ELF-1 (cell line): ENCODE measurements at regions not wholly inside any gene's neighbourhood (a gene's known extent, or its start where the extent isn't known, plus 50 kb on each side); places are given as distances from the start of the nearest gene placed in this dataset.

ENCODE experiments used
- DNase-seq: peaks from one replicate; pipeline ENCODE4 v3.0.0-alpha.2; 2016; ENCODE audit warnings: low read depth, low spot score

DNA sequence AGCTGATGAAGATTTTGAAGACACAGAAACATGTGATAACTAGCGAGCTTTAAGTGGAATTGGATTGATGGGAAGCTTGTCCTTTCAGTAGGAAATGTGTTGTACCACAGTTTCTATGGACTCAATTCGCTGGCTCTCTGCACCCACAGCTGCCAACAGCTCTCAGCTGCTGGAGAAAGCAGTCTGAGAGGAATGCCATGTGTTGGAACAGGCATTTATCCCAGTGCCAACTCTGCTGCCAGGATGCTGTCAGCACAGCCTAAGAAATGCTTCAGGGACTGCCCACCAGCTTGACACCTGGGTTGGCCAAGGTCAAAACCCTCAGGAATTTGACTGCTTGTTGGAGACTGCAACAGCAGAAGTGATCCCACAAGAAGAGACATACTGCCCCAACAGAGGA lies 193.0 kb upstream of the THSD7B start:
- DNase-seq = no peak

DNA sequence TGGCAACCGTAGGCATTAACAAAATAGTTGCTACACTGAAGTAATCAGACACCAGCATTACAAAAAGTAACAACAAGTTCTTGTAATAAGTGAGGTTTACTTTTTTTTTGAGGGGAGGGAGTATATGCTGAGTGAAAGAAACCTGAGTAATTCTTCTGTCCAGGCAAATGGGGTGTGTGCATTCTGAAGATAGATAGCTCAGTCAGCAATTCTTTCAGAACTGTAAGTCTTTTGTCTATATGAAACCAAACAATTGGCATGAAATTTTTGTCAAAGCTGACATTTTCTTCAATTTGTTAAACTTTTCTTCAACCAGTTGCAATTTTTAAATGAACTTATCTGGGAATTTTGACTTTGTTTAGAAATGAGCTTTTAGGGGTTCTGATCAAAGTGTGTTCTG lies 208.1 kb upstream of the THSD7B start:
- DNase-seq = no peak

DNA sequence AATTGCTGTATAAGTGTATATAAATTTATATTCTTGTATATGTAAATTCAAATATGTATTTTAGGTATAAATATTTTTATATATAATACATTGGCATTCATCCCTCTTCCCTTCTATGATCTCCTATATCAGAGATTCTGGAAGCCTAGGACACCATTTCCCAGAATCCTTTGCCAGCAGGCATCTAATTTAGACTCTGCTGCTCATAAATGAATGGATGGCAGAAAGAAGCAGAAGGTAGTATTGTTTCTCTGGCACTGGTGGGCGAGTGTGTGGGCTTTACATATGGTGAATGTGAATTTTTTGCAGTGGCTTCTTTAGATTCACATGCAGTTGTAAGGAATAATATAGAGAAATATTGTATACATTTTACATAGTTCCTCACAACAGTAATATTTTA lies 215.2 kb upstream of the THSD7B start:
- no peak for DNase-seq

DNA sequence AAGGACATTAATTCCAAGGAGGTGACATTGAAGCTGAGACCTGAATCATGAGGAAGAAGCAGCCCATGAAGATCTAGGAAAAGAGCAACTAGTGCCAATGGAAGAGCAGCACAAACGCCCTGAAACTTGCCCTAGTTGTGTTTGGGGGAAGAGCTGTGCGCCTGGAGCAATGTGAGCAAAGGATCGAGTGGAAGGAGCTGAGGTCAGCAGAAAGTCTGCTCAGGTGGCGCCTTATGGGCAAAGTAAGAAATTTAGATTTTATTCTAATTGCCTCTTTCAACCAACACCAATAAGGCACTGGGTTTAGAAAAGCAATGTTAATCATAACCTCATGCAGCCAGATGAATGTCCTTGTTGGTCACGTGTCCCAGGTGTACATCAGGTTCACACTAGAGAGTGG lies 226.0 kb upstream of the THSD7B start:
- DNase-seq = no peak

DNA sequence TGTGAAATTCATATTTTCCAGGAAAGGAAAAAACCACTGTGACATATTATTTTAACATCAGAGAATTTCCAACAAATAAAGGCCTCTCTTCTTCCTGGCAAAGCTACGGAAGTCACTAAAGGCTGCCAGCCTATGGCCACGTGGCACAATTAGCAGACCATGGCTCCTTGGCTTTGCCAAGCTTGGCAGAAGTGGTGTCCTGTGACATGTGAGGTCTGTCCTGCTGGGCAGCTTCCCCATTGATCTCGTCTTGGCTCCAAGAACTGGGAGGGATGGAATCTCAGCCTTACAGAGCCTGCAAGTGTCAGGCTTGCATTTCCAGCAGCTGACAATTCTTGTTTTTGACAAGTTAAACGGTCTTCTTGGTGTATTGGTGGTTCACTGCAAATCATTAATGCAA lies 226.9 kb upstream of the THSD7B start:
- no peak for DNase-seq

DNA sequence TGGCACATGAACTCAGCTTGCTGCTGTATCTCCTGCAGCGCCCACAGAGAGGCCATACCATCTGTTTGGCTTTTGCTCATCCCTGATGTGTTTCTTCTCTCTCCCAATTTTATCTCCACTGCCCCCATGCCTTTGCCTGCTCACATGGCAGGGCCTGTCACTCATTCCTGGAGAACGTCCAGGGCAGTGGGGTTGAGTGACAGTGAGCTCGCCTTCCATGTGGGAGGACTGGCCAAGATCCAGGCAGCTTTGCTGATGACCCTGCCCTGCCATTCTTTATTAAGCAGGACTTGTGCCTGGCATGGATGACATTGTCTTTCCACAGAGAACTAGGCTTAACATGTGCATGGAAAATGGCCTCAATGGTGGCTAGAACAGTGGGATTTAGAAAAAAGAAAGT lies 230.5 kb upstream of the THSD7B start:
- DNase-seq = no peak

DNA sequence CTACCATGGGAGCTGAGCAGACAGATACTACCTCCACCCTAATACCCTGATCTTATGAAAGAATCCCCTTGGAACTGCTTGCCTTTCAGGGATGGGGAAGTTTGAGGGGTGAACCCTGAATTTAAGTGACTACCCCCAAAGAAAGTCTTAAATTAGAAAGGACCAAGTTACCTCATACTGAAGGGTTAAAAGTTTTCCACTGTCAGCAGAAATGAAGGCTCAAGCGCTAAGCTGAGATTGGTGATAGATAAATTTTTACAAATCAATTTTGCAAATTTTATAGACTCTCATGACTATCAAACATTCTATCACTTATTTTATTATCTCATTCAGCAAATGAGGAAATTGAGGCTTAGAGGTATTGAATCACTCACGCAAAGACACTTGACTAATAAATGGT lies 233.2 kb upstream of the THSD7B start:
- DNase-seq = no peak

DNA sequence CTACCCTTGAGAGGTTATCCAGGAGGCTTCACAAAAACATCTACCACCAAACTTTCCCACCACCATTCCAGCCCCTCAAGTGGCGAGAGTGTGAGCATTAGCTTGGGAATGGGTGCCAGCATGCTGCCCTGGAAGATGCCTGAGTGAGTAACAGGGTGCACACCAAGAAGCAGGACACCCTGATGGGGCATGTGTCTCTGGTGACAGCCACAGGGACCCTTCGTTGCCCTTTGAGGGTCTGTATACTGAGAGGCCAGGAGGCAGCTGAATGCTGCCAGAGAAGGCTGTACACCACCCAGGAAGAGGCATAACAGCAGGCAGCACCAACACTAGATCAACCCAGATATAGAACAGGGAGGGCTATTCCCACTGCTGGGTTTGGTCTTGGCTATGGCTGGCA lies 233.6 kb upstream of the THSD7B start:
- DNase-seq = no peak

DNA sequence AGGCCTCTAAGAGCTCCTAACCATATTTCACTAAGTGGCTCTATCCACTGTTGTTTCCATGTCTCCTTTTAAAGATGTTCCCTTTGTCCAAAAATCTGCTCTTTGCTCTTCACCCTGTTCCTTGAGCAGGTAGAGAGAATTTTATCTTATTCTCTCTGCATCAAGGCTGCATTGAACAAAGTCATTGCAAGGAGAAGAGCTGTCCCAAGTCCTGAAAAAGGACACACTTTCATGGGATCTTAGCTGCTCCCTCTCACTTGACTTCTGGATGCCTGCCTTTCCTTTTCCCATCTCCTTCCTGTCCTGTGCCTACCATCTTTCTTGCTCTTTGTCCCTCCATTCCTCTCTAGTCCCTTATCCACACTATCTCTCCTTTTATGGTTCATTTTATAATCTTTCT lies 235.2 kb upstream of the THSD7B start:
- DNase-seq = no peak

DNA sequence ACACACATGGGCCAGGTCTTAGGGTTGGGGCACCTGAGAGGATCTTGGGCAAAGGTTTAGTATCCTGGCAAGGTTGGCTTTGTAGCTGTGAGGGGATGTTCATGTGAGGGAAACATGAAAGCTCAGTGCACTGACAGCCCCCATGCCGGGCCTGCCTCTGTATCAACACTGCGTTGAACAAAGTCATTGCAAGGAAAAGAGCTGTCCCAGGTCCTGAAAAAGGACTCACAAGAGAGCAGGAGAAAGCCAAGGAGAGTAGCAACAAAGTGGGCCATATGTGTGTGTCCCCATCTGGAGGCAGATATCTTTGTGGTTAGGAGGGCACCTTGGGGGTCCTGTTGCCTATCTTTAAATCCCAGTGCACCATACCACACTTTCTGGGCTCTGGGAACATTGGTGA lies 237.8 kb upstream of the THSD7B start:
- DNase-seq = peak; percentile 28

DNA sequence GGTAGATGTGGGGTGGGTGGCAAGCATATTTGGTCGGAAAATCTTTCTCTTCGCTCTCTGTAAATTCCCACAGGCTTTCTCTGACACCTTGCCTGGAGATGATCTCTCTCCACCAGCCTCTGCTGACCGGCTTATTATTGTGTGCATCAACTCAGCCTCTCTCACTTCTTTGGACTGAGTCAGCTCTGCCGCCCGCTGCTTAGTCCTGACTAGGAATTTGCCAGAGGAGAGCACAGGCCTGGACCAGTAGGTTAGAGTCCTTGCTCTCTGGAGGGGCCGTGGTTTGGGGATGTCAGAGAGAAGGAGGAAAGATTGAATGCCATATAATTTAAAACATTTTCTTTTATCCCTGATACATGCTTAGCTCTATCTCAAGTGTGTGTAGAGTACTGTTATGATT lies 242.6 kb upstream of the THSD7B start:
- no peak for DNase-seq

DNA sequence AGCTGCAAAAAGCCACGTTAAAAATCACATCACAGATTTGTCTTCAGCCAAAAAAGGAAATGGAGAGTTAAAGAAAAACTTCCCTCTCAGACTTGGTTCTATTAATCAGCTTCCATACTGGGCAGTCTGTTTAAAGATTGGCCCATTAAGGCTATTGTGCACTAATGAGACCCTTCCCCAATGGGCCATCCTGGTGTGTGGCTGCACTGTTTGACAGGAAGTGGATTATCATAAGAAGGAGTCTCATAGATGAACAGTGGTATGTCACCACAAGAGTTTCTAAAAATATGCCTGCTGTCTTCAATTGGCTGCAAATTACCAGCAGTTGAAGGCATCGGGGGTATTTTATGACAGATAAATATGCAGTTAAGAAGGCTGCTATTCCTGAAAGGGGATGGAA lies 247.6 kb upstream of the THSD7B start:
- DNase-seq = no peak

DNA sequence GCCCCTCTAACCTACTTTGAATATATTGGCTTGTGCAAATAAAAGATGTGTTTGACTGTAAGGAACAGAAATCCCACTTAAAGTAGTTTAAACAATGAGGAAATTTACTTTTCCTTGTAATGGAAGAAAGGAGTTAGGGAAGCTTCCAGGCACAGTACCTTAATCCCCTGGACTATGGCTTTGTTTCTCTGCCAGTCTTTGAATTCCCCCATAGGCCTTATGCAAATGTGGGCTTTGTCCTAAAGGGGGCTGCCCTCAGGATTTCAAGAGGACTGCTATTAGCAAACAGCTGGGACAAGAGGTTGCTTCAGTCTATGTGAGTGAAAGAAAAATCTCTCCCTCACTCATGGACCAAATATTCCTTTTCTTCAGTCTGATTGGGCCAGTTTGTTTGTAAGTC lies 255.1 kb upstream of the THSD7B start:
- DNase-seq = peak; percentile 66

DNA sequence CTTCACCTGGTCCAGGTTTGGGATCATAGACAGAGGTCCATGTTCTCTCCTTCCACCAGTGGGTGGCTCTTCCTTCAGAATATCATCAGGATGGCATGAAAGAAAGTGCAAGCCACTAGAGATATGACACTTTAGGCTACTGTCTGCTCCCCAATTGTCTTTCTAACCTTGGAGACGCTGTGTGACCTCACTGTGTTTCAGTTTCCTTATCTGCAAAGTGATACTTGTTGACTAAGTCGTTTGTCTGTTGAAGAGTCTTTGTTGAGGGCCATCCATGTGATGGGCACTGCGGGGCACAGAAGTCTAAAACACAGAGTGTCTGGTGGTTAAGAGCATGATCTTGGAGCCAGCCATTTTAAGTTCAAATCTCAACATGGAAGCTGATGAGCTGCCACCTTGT lies 259.9 kb upstream of the THSD7B start:
- DNase-seq = no peak

DNA sequence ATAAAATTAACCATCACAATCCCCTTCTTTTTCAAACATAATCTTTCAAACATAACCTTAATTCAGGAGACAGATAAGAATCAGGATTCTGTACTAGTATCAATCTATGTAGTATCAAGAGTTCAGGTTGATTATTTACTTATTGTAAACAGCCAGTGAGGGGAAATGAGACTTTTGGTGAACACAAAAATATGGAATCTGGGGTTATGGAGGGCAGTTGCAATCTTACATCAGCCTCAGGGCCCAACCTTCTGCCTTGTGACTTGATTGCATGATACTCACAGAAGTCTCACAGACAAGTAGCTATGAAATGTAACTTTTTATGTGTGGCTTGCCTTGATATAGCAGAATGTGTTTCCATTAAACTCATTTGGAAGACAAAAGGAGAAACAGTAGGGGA lies 262.7 kb upstream of the THSD7B start:
- no peak for DNase-seq

DNA sequence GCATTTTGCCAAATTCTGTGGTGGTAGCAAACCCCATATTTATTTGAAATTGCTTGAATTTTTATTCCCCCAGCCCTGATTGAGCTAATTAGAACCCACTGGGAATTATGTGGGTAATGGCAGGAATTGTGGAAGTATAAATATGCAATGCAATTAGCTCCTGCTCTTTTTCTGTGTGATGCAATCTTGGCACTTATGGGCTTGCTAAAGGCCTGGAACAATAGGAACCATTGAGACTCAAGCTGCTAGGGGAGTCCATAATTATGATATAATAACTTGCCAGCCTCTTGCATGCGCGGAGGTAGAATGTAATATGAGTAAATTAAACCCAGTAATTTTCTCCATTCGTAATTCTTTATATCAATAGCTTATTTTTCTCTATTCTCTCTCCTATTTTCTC lies 267.6 kb upstream of the THSD7B start:
- DNase-seq = no peak

DNA sequence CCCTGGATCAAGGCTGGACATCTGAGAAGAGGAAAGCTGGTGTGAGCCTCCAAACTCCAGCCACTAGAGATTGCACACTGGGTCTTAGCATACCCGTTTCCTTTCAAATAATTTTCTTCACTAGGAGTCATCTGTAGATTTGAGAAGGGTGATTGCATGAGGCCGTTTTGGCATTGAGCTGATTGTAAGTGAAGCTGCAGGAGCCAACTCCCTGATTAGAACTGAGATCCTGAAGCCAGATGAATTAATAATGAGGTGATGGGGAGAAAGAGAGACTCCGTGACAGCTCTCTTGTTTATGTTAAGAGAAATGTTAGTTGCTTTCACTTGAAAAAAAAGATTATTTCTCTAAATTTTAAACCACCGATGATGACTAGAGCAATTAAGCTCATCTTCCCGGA lies 268.4 kb upstream of the THSD7B start:
- no peak for DNase-seq

DNA sequence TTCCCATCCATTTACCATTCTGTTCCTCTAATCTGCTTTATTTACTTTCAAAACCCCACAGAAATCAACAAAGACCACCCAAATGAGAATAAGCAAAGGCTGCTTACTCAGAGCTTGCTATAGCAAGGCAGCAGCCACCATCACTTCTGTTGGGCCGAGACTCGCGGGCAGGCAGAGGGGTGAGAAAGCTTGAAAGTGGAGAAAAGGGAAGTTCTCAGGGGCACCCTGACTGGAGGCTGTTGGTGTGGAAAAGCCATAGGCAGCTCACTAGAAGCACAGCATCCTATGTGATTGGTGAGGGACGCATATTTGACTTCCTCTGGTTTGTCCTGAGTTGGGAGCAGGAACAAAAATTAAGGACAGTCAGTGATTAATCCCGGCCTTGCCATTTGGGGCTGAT lies 269.7 kb upstream of the THSD7B start:
- DNase-seq = no peak

DNA sequence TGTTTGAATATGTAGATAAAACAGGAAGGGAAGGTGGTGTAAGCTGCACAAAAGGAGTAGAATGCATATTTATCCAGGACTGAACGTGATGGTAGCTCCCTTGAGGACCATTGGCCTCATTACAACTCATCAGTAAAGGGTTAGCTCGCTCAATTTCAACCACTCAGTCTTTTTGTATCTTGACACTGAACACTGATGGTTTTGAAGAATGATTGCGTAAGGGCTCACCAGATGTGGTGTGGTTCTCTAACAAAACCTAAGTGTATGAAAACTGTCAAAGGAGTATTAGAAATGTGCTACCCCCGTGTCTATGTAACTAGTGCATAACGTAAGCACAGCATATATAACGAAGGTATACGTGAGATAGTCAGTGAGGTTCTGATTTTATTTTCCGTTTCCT lies 272.4 kb upstream of the THSD7B start:
- DNase-seq = no peak

DNA sequence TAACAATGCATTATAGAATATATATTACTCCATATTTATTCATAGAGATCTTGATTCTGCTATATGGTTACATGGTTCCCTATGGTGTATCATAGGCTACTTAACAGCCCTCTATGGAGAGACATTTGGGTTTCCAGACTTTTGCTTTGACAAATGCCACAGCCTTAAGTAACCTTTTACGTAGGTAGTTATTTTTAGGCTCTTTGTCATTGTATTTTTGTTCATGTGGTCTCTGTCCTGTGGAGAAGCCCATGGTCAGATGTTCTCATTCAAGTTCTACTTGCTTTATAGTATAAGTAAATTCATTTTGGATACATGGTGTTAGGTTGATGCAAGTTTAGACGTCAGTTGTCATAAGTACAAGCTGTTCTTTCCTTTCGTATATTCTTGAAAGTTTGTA lies 275.2 kb upstream of the THSD7B start:
- no peak for DNase-seq

DNA sequence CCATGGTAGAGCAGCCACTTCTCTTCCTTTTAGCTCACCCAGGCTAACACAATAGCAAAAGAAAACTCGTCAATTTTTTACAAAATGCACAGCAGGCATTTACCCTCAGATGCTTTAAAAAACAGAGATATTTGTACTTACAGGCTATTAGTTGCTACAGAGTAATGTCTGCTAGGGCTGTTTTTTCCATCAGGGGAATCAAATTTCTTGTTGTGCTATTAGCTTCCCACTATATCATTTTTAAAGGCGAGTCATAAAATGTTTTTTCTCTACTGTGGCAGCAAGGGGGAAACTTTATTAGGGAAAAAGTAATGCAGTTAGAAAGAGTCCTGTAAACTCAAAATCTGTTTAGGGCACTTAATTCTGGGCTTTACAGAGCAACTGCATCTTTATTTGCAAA lies 277.9 kb upstream of the THSD7B start:
- no peak for DNase-seq

DNA sequence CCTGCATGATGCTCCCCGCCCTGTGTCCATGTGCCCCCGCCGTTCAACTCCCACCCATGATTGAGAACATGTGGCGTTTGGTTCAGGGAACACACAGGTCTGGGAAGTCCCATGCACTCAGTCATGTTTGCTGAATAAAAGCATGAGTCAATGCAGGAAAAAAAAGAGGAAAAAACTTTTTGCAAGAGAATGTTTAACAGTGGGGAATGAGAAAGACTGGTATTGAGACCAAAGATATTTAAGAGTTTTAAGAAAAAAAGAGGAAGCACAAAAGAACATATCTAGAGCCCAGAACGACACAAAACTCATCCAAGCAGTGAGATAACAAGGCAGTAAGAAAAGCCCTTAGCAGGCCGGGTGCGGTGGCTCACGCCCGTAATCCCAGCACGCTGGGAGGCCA lies 279.2 kb upstream of the THSD7B start:
- no peak for DNase-seq

DNA sequence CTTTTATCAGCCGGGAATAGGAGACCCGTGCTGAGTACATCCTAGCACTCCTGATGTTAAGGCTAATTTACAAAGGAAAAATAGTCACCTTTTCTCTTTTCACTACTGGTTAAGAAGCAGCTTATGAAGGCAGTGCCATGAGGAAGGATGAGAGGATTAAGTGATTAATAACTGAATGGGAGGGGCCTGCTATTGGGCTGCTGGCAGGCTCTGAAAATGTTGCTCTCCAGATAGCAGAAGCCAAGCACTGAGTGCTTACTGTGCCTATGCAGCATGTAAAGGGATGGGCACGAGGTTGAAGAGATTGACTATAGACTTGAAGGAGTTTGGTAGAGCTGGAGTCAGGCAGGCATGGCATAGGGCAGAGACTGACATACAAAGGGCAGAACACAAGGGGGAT lies 282.4 kb upstream of the THSD7B start:
- DNase-seq = no peak

DNA sequence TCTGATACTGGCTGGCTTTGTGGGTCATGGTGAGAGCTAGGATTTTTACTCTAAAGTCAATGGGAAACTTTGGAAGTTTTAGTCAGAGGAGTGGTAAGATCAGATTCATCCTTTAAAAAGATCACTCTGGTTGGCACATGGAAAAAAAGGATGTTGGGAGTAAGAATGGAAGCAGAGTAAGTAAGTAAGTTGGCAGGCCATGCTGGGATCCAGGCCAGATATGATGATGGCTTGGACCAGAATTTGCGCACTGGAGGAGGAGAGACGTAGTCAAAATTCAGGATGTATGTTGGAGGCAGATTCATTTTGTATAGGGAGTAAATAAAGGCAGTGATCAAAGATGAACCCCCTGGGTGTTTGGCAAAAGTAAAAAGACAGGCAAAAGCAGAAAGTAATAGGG lies 283.3 kb upstream of the THSD7B start:
- DNase-seq = no peak

DNA sequence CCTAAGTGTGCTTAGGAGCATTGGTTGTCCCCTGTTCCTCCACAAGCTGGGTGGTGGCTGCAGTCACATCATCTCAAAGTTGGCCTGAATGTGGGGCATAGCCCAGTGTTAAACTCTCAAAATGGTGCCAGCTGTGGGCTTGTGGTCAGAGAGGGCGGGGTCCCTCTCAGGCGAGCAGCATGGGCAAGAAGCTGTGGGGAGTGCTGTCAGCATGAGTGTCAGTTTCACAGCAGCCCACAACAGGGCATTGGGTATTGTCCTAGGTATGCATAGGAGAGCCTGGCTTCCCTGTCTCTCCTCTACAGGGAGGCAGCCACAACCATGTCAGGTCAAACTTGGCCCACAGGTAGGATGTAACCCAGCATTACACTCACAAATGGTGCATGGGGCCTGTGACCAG lies 285.6 kb upstream of the THSD7B start:
- DNase-seq = no peak
